ENCODE measurements at regions not wholly inside any gene's neighbourhood (a gene's known extent, or its start where the extent isn't known, plus 50 kb on each side); places are given as distances from the start of the nearest gene placed in this dataset.

DNA sequence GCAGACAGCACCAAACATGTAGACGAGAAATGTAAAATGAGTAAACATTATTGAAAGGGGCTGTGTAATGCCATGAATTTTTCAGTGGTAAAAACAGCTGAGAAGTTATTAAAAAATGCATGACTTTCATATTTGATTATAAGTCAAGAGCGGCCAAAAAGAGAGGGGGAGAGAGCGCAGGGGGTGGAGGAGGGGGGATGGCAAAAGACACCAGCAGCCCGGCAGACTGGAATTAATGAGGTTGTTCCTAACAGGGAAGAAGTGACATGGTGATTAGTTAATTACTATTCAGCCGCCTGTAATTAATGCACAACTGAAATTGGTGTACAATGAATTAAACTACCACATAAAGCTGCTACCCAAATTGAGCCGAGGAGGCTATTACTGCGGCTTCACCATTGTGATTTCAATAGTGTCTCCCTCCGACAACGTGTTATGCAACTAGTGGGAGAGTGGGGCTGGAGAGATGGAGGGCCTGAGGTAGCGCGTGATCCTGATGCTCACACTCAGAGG lies 89.1 kb upstream of the VSTM2B start:
- no peak for TF ChIP-seq CTCF (conservative IDR thresholded peaks at IDR 0.05; ENCODE audit: low read length)
- TF ChIP-seq EZH2phosphoT487 (IDR thresholded peaks at IDR 0.05; ENCODE audit: borderline replicate concordance, low read depth, low read length) = no peak
